Cardiac fibroblast (primary cell): ENCODE measurements at regions not wholly inside any gene's neighbourhood (a gene's known extent, or its start where the extent isn't known, plus 50 kb on each side); places are given as distances from the start of the nearest gene placed in this dataset.
A peak's percentile ranks its signal among the peaks of the same experiment; 100 is the strongest.

ENCODE experiments used
- DNase-seq, 2 donors: peaks; one replicate each; pipeline versions ENCODE4 v3.0.0 to v3.0.0-alpha.2; 2010; ENCODE audit warnings: low read depth in 2 of 2
- H3K4me3 ChIP-seq, 2 donors: replicated peaks in 1 of 2; 1 replicate in 1 of 2; 2 replicates in 1 of 2; pipeline ENCODE4 v1.5.1; 2011; ENCODE audit warnings: low read depth in 2 of 2, low read length in 2 of 2, mild to moderate bottlenecking in 2 of 2, moderate library complexity in 1 of 2
- CTCF ChIP-seq: IDR thresholded peaks from one replicate; pipeline ENCODE4 v1.5.1; 2011; ENCODE audit warnings: low read depth, mild to moderate bottlenecking, low read length, inconsistent platforms

- H3K4me3 ChIP-seq: no peak overlapping the region
- DNase-seq: no peak
- TF ChIP-seq CTCF: no peak
Measured at GRCh38 chr3:23000371-23000770, 202.8 kb upstream of the UBE2E2 start.

GRCh38 chr3:23002151-23002550 lies 201.0 kb upstream of the UBE2E2 start:
- TF ChIP-seq CTCF: no peak
- no peak overlapping the region for H3K4me3 ChIP-seq
- DNase-seq: no peak

GRCh38 chr3:23002836-23003732 lies 200.0 kb upstream of the UBE2E2 start:
- no peak for TF ChIP-seq CTCF
- H3K4me3 ChIP-seq: no peak overlapping the region
- peak; percentile 55 to 76 for DNase-seq

- TF ChIP-seq CTCF: no peak
- DNase-seq: no peak
- H3K4me3 ChIP-seq: no peak overlapping the region
Measured at GRCh38 chr3:23003733-23004046, 199.4 kb upstream of the UBE2E2 start.

- TF ChIP-seq CTCF: no peak
- DNase-seq: peak; percentile 68 to 92
- H3K4me3 ChIP-seq: no peak overlapping the region
Measured at GRCh38 chr3:23004971-23005370, 198.2 kb upstream of the UBE2E2 start.

GRCh38 chr3:23017801-23018200 lies 185.3 kb upstream of the UBE2E2 start:
- no peak overlapping the region for H3K4me3 ChIP-seq
- peak; percentile 33 to 54 for DNase-seq

More at GRCh38 chr3:23017801-23018200, 185.3 kb upstream of the UBE2E2 start:
- TF ChIP-seq CTCF: no peak
